Testis (tissue), 2 donors: ENCODE measurements at regions not wholly inside any gene's neighbourhood (a gene's known extent, or its start where the extent isn't known, plus 50 kb on each side); places are given as distances from the start of the nearest gene placed in this dataset.

Experiments used
- CTCF ChIP-seq, 3 experiments: fragments of 450-650 bp in 2 of 3; fragments of 200-600 bp in 1 of 3; sonication (generic) in 1 of 3; IDR thresholded peaks; one replicate each; pipeline ENCODE4 v1.5.1; 2016 to 2019; ENCODE audit warnings: antibody characterized with exemption in 3 of 3, mild to moderate bottlenecking in 2 of 3, moderate library complexity in 1 of 3
- POLR2A ChIP-seq: fragments of 450-650 bp; IDR thresholded peaks from one replicate; pipeline ENCODE4 v1.6.1; 2017; ENCODE audit warnings: antibody characterized with exemption, mild to moderate bottlenecking, moderate library complexity

GRCh38 chr12:107895966-107896365 is 121.5 kb downstream of the ASCL4 start:
- TF ChIP-seq CTCF (IDR thresholded peaks at IDR 0.05) (no peak), POLR2A (no peak)
